ENCODE measurements at regions not wholly inside any gene's neighbourhood (a gene's known extent, or its start where the extent isn't known, plus 50 kb on each side); places are given as distances from the start of the nearest gene placed in this dataset.
A peak's percentile ranks its signal among the peaks of the same experiment; 100 is the strongest.

GRCh38 chr6:169955731-169956437 lies 204.5 kb downstream of the ERMARD start:
- WGBS, 4 donors: 73 to 78% (median 76%) methylated on average over 19 of the region's 19 CpGs
- Histone ChIP-seq H3K4me1 (peaks cover 0 to 5% (median 0%) of the 10 kb centered on the region in 12 donors), H3K27me3 (no peaks in the 10 kb centered on the region), H3K27ac (no peak overlapping the region), H3K36me3 (no peaks in the 10 kb centered on the region), H3K4me3 (no peak overlapping the region), H3K9me3 (no peaks in the 10 kb centered on the region)
- TF ChIP-seq, protein P1, sequence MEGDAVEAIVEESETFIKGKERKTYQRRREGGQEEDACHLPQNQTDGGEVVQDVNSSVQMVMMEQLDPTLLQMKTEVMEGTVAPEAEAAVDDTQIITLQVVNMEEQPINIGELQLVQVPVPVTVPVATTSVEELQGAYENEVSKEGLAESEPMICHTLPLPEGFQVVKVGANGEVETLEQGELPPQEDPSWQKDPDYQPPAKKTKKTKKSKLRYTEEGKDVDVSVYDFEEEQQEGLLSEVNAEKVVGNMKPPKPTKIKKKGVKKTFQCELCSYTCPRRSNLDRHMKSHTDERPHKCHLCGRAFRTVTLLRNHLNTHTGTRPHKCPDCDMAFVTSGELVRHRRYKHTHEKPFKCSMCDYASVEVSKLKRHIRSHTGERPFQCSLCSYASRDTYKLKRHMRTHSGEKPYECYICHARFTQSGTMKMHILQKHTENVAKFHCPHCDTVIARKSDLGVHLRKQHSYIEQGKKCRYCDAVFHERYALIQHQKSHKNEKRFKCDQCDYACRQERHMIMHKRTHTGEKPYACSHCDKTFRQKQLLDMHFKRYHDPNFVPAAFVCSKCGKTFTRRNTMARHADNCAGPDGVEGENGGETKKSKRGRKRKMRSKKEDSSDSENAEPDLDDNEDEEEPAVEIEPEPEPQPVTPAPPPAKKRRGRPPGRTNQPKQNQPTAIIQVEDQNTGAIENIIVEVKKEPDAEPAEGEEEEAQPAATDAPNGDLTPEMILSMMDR (IDR thresholded peaks at IDR 0.05): no peak
- TF ChIP-seq POLR2A (IDR thresholded peaks at IDR 0.05): no peak
- intact Hi-C loops (cut with DNase I): loop anchor here in 2 of 10 donors (10.0 kb wide), 2 partner anchors 559 to 569 kb away; no protein-coding TSS in a partner anchor
- ATAC-seq (no peak), DNase-seq (no peak)

DNA sequence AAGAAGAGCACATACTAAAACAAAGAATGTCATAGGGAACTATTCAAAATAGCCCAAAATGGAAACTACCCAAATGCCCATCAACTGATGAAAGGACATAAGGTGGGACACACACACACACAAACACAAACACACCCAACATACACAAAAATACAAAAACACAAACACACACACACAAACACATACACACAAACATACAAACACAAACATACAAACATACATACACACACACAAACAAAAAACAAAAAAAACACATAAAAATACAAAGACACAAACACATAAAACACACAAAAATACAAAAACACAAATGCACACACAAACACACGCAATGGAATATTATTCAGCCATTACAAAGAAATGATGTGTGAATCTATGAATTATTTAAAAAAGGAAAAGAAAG lies 203.6 kb downstream of the ERMARD start:
- Histone ChIP-seq H3K36me3 (no peaks in the 10 kb centered on the region), H3K4me3 (no peak overlapping the region), H3K9me3 (no peaks in the 10 kb centered on the region), H3K27ac (no peak overlapping the region), H3K27me3 (no peaks in the 10 kb centered on the region), H3K4me1 (peaks cover 0 to 5% (median 0%) of the 10 kb centered on the region in 12 donors)
- no peak for TF ChIP-seq POLR2A (IDR thresholded peaks at IDR 0.05)
- TF ChIP-seq, protein P1 (IDR thresholded peaks at IDR 0.05): no peak
- WGBS, 4 donors: 91 to 100% (median 96%) methylated on average over 1 of the region's 1 CpG
- intact Hi-C loops (cut with DNase I): loop anchor here in 2 of 10 donors (10.0 kb wide), 2 partner anchors 560 to 570 kb away; no protein-coding TSS in a partner anchor
- no peak for DNase-seq
- no peak for ATAC-seq

- Histone ChIP-seq H3K27ac (no peak overlapping the region), H3K9me3 (no peaks in the 10 kb centered on the region), H3K4me1 (no peaks in the 10 kb centered on the region), H3K4me3 (no peak overlapping the region), H3K27me3 (no peaks in the 10 kb centered on the region), H3K36me3 (no peaks in the 10 kb centered on the region)
- DNase-seq (no peak), ATAC-seq (no peak)
- WGBS, 4 donors: 61 to 91% (median 75%) methylated on average over 2 to 3 of the region's 3 CpGs
- intact Hi-C loops (cut with DNase I): loop anchor here in 2 of 10 donors (10.0 kb wide), 2 partner anchors 561 to 571 kb away; no protein-coding TSS in a partner anchor
- TF ChIP-seq, protein P1 (IDR thresholded peaks at IDR 0.05): no peak
- TF ChIP-seq POLR2A (IDR thresholded peaks at IDR 0.05): no peak
Observed at GRCh38 chr6:169953686-169954085, 202.3 kb downstream of the ERMARD start.

DNA sequence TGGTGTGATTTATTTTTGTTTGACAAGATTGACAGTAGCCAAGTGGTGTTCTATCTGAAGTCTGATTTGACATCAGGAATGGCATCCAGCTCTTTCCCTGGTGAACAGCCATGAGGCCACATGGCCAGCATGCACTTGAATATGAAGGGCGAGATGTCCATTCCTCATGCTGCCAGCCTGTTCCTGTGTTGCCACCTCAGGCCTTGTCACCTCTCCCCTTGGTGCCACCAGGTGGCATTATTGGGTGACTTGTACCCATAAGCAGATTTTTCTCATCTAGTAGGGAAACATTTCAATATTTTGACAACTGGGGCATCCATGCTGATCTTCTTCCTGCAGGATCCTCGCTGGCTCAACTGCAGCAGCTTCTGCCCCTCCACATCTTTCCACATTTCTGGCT lies 199.1 kb downstream of the ERMARD start:
- H3K27me3 ChIP-seq: no peaks in the 10 kb centered on the region
- ATAC-seq (peak in 2 of 4 donors; percentile 54 to 62), DNase-seq (no peak)
- no peak overlapping the region for H3K4me3 ChIP-seq
- WGBS, 4 donors: 74 to 76% (median 75%) methylated on average over 2 of the region's 2 CpGs
- intact Hi-C loops (cut with DNase I): loop anchor here in 2 of 10 donors (10.0 kb wide), 2 partner anchors 564 to 574 kb away; no protein-coding TSS in a partner anchor
- no peaks in the 10 kb centered on the region for H3K4me1 ChIP-seq
- H3K9me3 ChIP-seq: no peaks in the 10 kb centered on the region
- H3K36me3 ChIP-seq: no peaks in the 10 kb centered on the region
- no peak overlapping the region for H3K27ac ChIP-seq
- TF ChIP-seq, protein P1 (IDR thresholded peaks at IDR 0.05): peak; percentile 4 to 45 (median 24)
- TF ChIP-seq POLR2A (IDR thresholded peaks at IDR 0.05): no peak
